ENCODE measurements at regions not wholly inside any gene's neighbourhood (a gene's known extent, or its start where the extent isn't known, plus 50 kb on each side); places are given as distances from the start of the nearest gene placed in this dataset.

DNA sequence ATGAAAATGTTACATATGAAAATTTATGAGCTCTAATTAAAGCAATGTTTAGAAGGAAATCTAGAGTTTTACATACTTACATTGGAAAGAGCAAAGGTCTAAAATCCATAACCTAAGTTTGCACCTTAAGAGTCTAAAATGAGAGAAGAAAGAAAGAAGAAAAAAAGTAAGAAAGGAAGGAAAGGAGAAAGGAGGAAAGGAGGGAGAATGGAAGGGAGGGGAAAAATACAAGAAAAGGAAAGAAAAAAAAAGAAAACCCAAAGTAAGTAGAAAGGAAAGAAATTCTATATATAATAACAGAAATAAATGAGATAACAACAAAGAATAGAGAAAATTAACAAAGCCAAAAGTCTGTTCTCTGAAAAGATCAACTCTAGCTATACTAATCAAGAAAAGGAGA, 122.6 kb downstream of the BCL2L11 start:
- TF ChIP-seq, protein P1, sequence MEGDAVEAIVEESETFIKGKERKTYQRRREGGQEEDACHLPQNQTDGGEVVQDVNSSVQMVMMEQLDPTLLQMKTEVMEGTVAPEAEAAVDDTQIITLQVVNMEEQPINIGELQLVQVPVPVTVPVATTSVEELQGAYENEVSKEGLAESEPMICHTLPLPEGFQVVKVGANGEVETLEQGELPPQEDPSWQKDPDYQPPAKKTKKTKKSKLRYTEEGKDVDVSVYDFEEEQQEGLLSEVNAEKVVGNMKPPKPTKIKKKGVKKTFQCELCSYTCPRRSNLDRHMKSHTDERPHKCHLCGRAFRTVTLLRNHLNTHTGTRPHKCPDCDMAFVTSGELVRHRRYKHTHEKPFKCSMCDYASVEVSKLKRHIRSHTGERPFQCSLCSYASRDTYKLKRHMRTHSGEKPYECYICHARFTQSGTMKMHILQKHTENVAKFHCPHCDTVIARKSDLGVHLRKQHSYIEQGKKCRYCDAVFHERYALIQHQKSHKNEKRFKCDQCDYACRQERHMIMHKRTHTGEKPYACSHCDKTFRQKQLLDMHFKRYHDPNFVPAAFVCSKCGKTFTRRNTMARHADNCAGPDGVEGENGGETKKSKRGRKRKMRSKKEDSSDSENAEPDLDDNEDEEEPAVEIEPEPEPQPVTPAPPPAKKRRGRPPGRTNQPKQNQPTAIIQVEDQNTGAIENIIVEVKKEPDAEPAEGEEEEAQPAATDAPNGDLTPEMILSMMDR (IDR thresholded peaks at IDR 0.05) = no peak
- TF ChIP-seq POLR2A (IDR thresholded peaks at IDR 0.05) = no peak
